Left lung (tissue), 4 donors: ENCODE measurements at regions not wholly inside any gene's neighbourhood (a gene's known extent, or its start where the extent isn't known, plus 50 kb on each side); places are given as distances from the start of the nearest gene placed in this dataset.

Experiments used
- ATAC-seq: fragments of 200-7000 bp; cut with Tn5 transposase; one replicate; pipeline ENCODE4 v1.9.1; 2020; ENCODE audit warnings: moderate library complexity
- DNase-seq, 4 donors: peaks; one replicate each; pipeline ENCODE4 v3.0.0-alpha.2; 2013 to 2020
- H3K27ac ChIP-seq, 2 donors: fragments of 200-600 bp; sonication (generic) in 1 of 2; one replicate each; pipeline versions ENCODE4 v1.5.0 to v1.8.0; 2020 to 2021
- H3K27me3 ChIP-seq, 2 donors: fragments of 200-600 bp; sonication (generic) in 1 of 2; one replicate each; pipeline versions ENCODE4 v1.5.0 to v1.8.0; 2020 to 2021
- H3K36me3 ChIP-seq, 2 donors: fragments of 200-600 bp; sonication (generic) in 1 of 2; one replicate each; pipeline versions ENCODE4 v1.5.0 to v1.8.0; 2020 to 2021
- H3K4me1 ChIP-seq, 2 donors: fragments of 200-600 bp; one replicate each; pipeline ENCODE4 v1.8.0; 2021
- H3K4me3 ChIP-seq, 2 donors: fragments of 200-600 bp; sonication (generic) in 1 of 2; one replicate each; pipeline versions ENCODE4 v1.5.0 to v1.8.0; 2020 to 2021; ENCODE audit warnings: mild to moderate bottlenecking in 1 of 2
- H3K9me3 ChIP-seq, 2 donors: fragments of 200-600 bp; sonication (generic) in 1 of 2; one replicate each; pipeline versions ENCODE4 v1.5.0 to v1.8.0; 2020 to 2021
- intact Hi-C, 2 donors: fragments of 100-400 bp; cut with DNase I; formaldehyde crosslinking; loops; one replicate each; pipeline versions ENCODE4 v1.11.2 to v1.14.2; 2022
- TF ChIP-seq, protein P1 (sequence below), 2 donors: fragments of 200-600 bp; sonication (generic) in 1 of 2; IDR thresholded peaks; one replicate each; pipeline versions ENCODE4 v1.5.0 to v1.8.0; 2021; ENCODE audit warnings: antibody characterized with exemption in 2 of 2
- donor health status: DM: no; HTN: yes; CAD: no.
- donor health status: DM: no; HTN: no; CAD: no.

GRCh38 chr2:107576991-107577390, 249.7 kb upstream of the RGPD4 start:
- TF ChIP-seq, protein P1, sequence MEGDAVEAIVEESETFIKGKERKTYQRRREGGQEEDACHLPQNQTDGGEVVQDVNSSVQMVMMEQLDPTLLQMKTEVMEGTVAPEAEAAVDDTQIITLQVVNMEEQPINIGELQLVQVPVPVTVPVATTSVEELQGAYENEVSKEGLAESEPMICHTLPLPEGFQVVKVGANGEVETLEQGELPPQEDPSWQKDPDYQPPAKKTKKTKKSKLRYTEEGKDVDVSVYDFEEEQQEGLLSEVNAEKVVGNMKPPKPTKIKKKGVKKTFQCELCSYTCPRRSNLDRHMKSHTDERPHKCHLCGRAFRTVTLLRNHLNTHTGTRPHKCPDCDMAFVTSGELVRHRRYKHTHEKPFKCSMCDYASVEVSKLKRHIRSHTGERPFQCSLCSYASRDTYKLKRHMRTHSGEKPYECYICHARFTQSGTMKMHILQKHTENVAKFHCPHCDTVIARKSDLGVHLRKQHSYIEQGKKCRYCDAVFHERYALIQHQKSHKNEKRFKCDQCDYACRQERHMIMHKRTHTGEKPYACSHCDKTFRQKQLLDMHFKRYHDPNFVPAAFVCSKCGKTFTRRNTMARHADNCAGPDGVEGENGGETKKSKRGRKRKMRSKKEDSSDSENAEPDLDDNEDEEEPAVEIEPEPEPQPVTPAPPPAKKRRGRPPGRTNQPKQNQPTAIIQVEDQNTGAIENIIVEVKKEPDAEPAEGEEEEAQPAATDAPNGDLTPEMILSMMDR (IDR thresholded peaks at IDR 0.05), result no peak
- no peak overlapping the region for H3K27ac ChIP-seq
- intact Hi-C loops, result no loop called here
- no peaks in the 10 kb centered on the region for H3K4me1 ChIP-seq
- DNase-seq (no peak), ATAC-seq (no peak)
- H3K27me3 ChIP-seq, result no peaks in the 10 kb centered on the region
- no peaks in the 10 kb centered on the region for H3K36me3 ChIP-seq
- no peak overlapping the region for H3K4me3 ChIP-seq
- H3K9me3 ChIP-seq, result no peaks in the 10 kb centered on the region

DNA sequence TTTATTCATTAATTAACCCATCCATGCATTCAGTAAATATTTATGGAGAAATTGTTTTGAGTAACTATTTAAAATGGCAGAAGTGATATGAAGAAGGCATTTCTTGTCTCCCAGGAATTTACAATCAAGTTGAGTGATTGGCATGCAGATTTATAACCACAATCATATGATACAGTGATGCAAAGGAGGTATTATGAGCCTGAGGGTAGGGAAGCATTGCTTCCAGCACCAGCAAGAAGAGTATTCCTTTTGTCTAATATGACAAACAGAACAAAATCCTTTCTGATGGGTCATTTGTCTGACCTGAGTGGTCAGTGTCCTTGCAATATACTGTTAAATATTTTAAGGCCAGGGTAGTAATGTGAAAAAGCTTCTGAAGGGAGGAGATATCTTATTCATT, 244.2 kb upstream of the RGPD4 start:
- Histone ChIP-seq H3K4me3 (no peak overlapping the region), H3K36me3 (no peaks in the 10 kb centered on the region), H3K9me3 (no peaks in the 10 kb centered on the region), H3K4me1 (no peaks in the 10 kb centered on the region), H3K27me3 (no peaks in the 10 kb centered on the region), H3K27ac (no peak overlapping the region)
- TF ChIP-seq, protein P1 (IDR thresholded peaks at IDR 0.05), result no peak
- DNase-seq (no peak), ATAC-seq (no peak)
- intact Hi-C loops, result no loop called here

DNA sequence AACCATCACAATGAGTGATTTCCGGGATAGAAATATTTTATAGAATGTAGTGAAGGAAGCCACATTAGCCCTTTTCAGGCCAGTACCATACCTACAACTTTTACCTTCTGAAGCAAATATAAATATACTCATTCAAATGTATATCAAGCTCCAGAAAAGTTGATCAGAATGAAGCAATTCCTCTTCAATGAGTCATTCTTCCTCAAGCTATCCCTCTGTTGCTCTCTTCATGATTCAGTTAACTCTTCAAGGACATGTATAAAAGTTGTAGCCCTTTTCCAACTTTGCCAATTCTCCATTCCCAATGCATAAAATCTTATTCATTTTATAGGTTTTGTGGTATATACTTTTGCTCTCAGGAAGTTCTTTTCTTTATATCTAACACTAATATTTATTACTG, 242.1 kb upstream of the RGPD4 start:
- ATAC-seq (no peak), DNase-seq (no peak)
- Histone ChIP-seq H3K4me3 (no peak overlapping the region), H3K36me3 (no peaks in the 10 kb centered on the region), H3K27me3 (no peaks in the 10 kb centered on the region), H3K4me1 (no peaks in the 10 kb centered on the region), H3K9me3 (no peaks in the 10 kb centered on the region), H3K27ac (no peak overlapping the region)
- TF ChIP-seq, protein P1 (IDR thresholded peaks at IDR 0.05), result no peak
- intact Hi-C loops, result no loop called here

DNA sequence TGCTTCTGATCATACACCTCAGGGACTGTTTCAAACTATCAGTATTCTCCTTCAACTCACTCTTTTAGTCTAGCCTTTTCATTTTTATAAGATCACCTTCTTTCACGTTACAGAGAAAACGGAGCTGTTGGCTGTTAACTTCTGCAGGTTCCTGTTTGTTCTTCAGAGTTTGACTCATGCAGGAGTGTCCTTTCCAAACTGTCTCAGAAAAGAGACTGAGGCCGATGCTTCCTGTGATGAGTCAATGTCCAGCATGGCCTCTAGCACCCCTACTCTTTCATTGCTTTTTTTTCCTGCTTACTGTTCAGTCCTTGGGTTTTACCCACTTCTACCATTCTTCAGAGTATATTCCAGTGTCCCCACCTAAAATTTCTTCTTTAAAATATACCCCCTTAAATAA, 240.8 kb upstream of the RGPD4 start:
- ATAC-seq, result no peak
- no peak overlapping the region for H3K27ac ChIP-seq
- H3K4me1 ChIP-seq, result no peaks in the 10 kb centered on the region
- no peak overlapping the region for H3K4me3 ChIP-seq
- no peak for DNase-seq
- H3K9me3 ChIP-seq, result no peaks in the 10 kb centered on the region
- no peaks in the 10 kb centered on the region for H3K27me3 ChIP-seq
- no peaks in the 10 kb centered on the region for H3K36me3 ChIP-seq
- intact Hi-C loops, result no loop called here
- TF ChIP-seq, protein P1 (IDR thresholded peaks at IDR 0.05), result no peak

- ATAC-seq (no peak), DNase-seq (no peak)
- TF ChIP-seq, protein P1 (IDR thresholded peaks at IDR 0.05), result no peak
- intact Hi-C loops, result no loop called here
- Histone ChIP-seq H3K4me3 (no peak overlapping the region), H3K27me3 (no peaks in the 10 kb centered on the region), H3K36me3 (no peaks in the 10 kb centered on the region), H3K9me3 (no peaks in the 10 kb centered on the region), H3K4me1 (no peaks in the 10 kb centered on the region), H3K27ac (no peak overlapping the region)
Measured at GRCh38 chr2:107588181-107588580, 238.5 kb upstream of the RGPD4 start.
